DND-41 (cell line): ENCODE measurements at regions not wholly inside any gene's neighbourhood (a gene's known extent, or its start where the extent isn't known, plus 50 kb on each side); places are given as distances from the start of the nearest gene placed in this dataset.

ENCODE experiments used
- ATAC-seq: fragments of 200-7000 bp; cut with Tn5 transposase; 3 replicates; pipeline ENCODE4 v1.9.1; 2021; ENCODE audit warnings: low read depth; ENCODE audit not compliant: insufficient read depth
- DNase-seq: peaks from one replicate; pipeline ENCODE4 v3.0.0-alpha.2; 2020
- H2AFZ ChIP-seq: 2 replicates; pipeline ENCODE4 v1.6.0; 2012; ENCODE audit warnings: low read depth, low read length
- H3K27ac ChIP-seq: 2 replicates; pipeline ENCODE4 v1.5.1; 2012; ENCODE audit warnings: low read length, inconsistent platforms
- H3K27me3 ChIP-seq: fragments of 200-600 bp; sonication (generic); 2 replicates; pipeline ENCODE4 v1.6.0; 2012; ENCODE audit warnings: low read length, mild to moderate bottlenecking, inconsistent platforms; ENCODE audit not compliant: insufficient read depth, poor library complexity
- H3K36me3 ChIP-seq: 2 replicates; pipeline ENCODE4 v1.5.1; 2012; ENCODE audit warnings: low read length, inconsistent platforms; ENCODE audit not compliant: insufficient read depth
- H3K4me1 ChIP-seq: 2 replicates; pipeline ENCODE4 v1.5.1; 2012; ENCODE audit warnings: mild to moderate bottlenecking, low read length; ENCODE audit not compliant: insufficient read depth
- H3K4me2 ChIP-seq: 2 replicates; pipeline ENCODE4 v1.6.0; 2012; ENCODE audit warnings: mild to moderate bottlenecking, moderate library complexity, low read length, inconsistent platforms; ENCODE audit not compliant: insufficient read depth
- H3K4me3 ChIP-seq, 2 experiments: fragments of 200-600 bp in 1 of 2; shearing (Covaris generic) in 1 of 2; 2 replicates each; pipeline ENCODE4 v1.5.1; 2012 to 2016; ENCODE audit warnings: inconsistent platforms in 2 of 2, low read length in 2 of 2, mild to moderate bottlenecking in 2 of 2, low read depth in 1 of 2, moderate library complexity in 1 of 2
- H3K79me2 ChIP-seq: 2 replicates; pipeline ENCODE4 v1.6.0; 2012; ENCODE audit warnings: low read length, inconsistent platforms; ENCODE audit not compliant: insufficient read depth
- H3K9ac ChIP-seq: 2 replicates; pipeline ENCODE4 v1.6.0; 2012; ENCODE audit warnings: low read depth, mild to moderate bottlenecking, inconsistent platforms, low read length, moderate library complexity
- H3K9me3 ChIP-seq: 2 replicates; pipeline ENCODE4 v1.5.1; 2012; ENCODE audit warnings: low read length, moderate library complexity, mild to moderate bottlenecking, inconsistent platforms; ENCODE audit not compliant: insufficient read depth, severe bottlenecking
- H4K20me1 ChIP-seq: 2 replicates; pipeline ENCODE4 v1.6.0; 2012; ENCODE audit warnings: low read length; ENCODE audit not compliant: insufficient read depth
- CTCF ChIP-seq: IDR thresholded peaks from 2 replicates; pipeline ENCODE4 v1.5.1; 2012; ENCODE audit warnings: borderline replicate concordance, low read length, moderate library complexity, mild to moderate bottlenecking; ENCODE audit not compliant: poor library complexity, severe bottlenecking; ENCODE audit errors: extremely low read depth
- EZH2 ChIP-seq: IDR thresholded peaks from 3 replicates; pipeline ENCODE4 v1.6.1; 2012; ENCODE audit warnings: borderline replicate concordance, low read depth, mild to moderate bottlenecking, moderate library complexity, low read length, inconsistent platforms; ENCODE audit not compliant: severe bottlenecking

- Histone ChIP-seq H3K27me3 (no peaks in the 10 kb centered on the region), H3K36me3 (no peaks in the 10 kb centered on the region), H3K4me1 (no peaks in the 10 kb centered on the region), H3K4me3 (no peak overlapping the region), H2AFZ (no peak overlapping the region), H4K20me1 (no peaks in the 10 kb centered on the region), H3K9me3 (peaks cover 8% of the 10 kb centered on the region), H3K27ac (no peak overlapping the region), H3K79me2 (no peaks in the 10 kb centered on the region), H3K9ac (no peak overlapping the region), H3K4me2 (no peak overlapping the region)
- DNase-seq (no peak), ATAC-seq (no peak)
- TF ChIP-seq EZH2 (no peak), CTCF (no peak)
Observed at GRCh38 chr12:98037401-98038140, 477.8 kb upstream of the TMPO start.

GRCh38 chr12:98042668-98043067, 472.7 kb upstream of the TMPO start:
- H3K27me3 ChIP-seq: no peaks in the 10 kb centered on the region
- no peaks in the 10 kb centered on the region for H3K36me3 ChIP-seq
- H3K9me3 ChIP-seq: peaks cover 6% of the 10 kb centered on the region
- H3K4me2 ChIP-seq: no peak overlapping the region
- no peak for DNase-seq
- ATAC-seq: no peak
- H3K4me1 ChIP-seq: no peaks in the 10 kb centered on the region
- no peaks in the 10 kb centered on the region for H3K79me2 ChIP-seq
- no peak overlapping the region for H3K27ac ChIP-seq
- TF ChIP-seq CTCF (no peak), EZH2 (no peak)
- no peaks in the 10 kb centered on the region for H4K20me1 ChIP-seq
- H2AFZ ChIP-seq: no peak overlapping the region
- H3K4me3 ChIP-seq: no peak overlapping the region
- no peak overlapping the region for H3K9ac ChIP-seq

GRCh38 chr12:98045395-98045794, 470.0 kb upstream of the TMPO start:
- no peak overlapping the region for H3K4me2 ChIP-seq
- H4K20me1 ChIP-seq: no peaks in the 10 kb centered on the region
- H3K4me1 ChIP-seq: no peaks in the 10 kb centered on the region
- DNase-seq (no peak), ATAC-seq (no peak)
- no peaks in the 10 kb centered on the region for H3K36me3 ChIP-seq
- H2AFZ ChIP-seq: no peak overlapping the region
- H3K27me3 ChIP-seq: no peaks in the 10 kb centered on the region
- TF ChIP-seq EZH2 (no peak), CTCF (no peak)
- no peak overlapping the region for H3K4me3 ChIP-seq
- H3K27ac ChIP-seq: no peak overlapping the region
- H3K9ac ChIP-seq: no peak overlapping the region
- no peaks in the 10 kb centered on the region for H3K9me3 ChIP-seq
- H3K79me2 ChIP-seq: no peaks in the 10 kb centered on the region
